ENCODE measurements at regions not wholly inside any gene's neighbourhood (a gene's known extent, or its start where the extent isn't known, plus 50 kb on each side); places are given as distances from the start of the nearest gene placed in this dataset.

DNA sequence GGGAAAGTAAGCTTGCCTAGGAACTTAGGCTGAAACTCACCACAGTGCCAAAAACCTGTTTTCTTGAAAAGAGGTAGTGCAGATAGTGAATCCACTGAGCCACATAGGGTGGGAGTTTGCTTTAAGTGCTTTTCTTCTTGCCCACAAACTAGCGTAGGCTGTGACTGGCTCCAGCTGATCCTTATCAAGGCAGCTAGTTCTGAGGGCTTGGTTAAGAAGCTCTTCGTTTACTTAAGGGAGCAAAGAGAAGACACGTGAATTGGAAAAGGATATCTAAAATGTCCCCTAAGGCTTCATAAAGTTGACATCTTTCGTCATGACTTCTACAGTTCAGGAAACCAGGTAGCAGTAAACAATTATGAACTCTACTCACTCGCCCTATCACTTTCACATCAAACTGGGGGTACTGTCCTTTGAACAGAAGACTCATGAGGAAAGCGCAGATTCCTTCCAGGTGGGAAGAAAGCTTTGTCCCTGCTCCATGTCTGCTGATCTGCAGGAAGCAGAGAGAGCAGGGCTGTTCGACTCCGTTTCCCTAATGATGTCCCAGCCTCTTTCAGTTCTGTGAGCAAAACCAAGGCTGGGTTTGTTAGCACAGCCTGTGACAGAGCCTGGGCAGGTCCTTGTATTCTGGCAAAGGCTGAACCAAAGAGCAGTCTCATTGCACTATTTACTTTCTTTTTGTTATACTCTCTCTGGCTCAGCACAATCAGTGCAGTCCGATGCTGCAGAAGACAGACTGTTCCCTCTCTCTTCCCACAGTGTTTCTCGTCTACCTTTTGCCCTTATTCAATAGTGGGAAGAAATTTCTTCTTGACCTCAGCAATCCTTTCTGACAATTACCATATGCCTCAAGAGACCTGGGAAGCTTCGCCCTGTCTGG lies 93.5 kb upstream of the ETV6 start:
- Histone ChIP-seq H3K27ac (ENCODE audit: low read length) (no peak overlapping the region), H3K4me3 (ENCODE audit: low read length) (no peak overlapping the region), H3K27me3 (ENCODE audit: control insufficient read depth, insufficient read depth, low read length) (no peaks in the 10 kb centered on the region), H3K9me3 (ENCODE audit: control insufficient read depth, low read depth, low read length) (no peaks in the 10 kb centered on the region), H3K36me3 (ENCODE audit: control insufficient read depth, low read depth, low read length) (no peaks in the 10 kb centered on the region), H3K4me1 (ENCODE audit: control insufficient read depth, low read depth, low read length) (peaks cover 9% of the 10 kb centered on the region), H3K9ac (ENCODE audit: low read length) (no peak overlapping the region)

DNA sequence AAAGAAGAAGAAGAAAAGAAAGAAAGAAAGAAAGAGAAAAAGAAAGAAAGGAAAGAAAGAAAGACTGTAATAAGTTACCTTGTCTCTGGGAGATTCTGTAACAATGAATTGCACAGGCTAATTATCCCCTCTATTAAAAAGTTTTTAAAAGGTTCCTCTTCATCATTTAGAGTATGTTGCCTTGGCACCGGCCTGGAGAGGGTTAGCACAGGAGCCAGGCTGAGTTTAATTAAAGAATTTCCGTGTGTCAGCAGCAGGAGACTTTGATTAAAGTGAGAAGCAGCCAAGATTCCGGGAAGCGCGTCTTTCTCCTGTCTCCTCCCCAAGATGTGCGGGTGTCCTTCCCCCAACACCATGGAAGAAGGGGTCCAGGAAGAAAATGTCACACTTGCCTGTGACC lies 92.8 kb upstream of the ETV6 start:
- no peak overlapping the region for H3K27ac ChIP-seq (ENCODE audit: low read length)
- peaks cover 9% of the 10 kb centered on the region for H3K4me1 ChIP-seq (ENCODE audit: control insufficient read depth, low read depth, low read length)
- no peaks in the 10 kb centered on the region for H3K36me3 ChIP-seq (ENCODE audit: control insufficient read depth, low read depth, low read length)
- H3K9me3 ChIP-seq (ENCODE audit: control insufficient read depth, low read depth, low read length), result no peaks in the 10 kb centered on the region
- no peaks in the 10 kb centered on the region for H3K27me3 ChIP-seq (ENCODE audit: control insufficient read depth, insufficient read depth, low read length)
- no peak overlapping the region for H3K9ac ChIP-seq (ENCODE audit: low read length)
- no peak overlapping the region for H3K4me3 ChIP-seq (ENCODE audit: low read length)

GRCh38 chr12:11559626-11560340 lies 89.7 kb upstream of the ETV6 start:
- Histone ChIP-seq H3K9ac (ENCODE audit: low read length) (no peak overlapping the region), H3K9me3 (ENCODE audit: control insufficient read depth, low read depth, low read length) (no peaks in the 10 kb centered on the region), H3K27me3 (ENCODE audit: control insufficient read depth, insufficient read depth, low read length) (no peaks in the 10 kb centered on the region), H3K4me1 (ENCODE audit: control insufficient read depth, low read depth, low read length) (peaks cover 3% of the 10 kb centered on the region), H3K4me3 (ENCODE audit: low read length) (no peak overlapping the region), H3K36me3 (ENCODE audit: control insufficient read depth, low read depth, low read length) (no peaks in the 10 kb centered on the region), H3K27ac (ENCODE audit: low read length) (no peak overlapping the region)

DNA sequence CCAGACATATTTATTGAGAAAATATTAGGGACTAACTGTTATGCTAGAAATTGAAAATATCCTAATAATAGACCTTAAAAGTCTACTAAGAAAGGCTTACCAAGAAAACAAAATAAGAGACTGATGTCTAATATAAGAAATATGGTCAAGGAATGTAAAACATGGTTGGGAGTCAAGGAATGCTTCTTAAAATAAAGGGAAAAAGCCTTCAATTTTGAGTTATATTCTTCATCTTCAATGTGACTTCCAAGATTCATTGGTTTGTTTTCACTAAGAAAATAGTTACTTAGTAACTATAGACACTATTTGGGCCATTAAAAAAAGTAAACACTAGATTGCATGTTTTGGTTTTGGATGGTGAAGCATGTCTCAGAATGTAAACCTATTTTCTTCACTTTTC lies 88.1 kb upstream of the ETV6 start:
- no peak overlapping the region for H3K27ac ChIP-seq (ENCODE audit: low read length)
- no peaks in the 10 kb centered on the region for H3K4me1 ChIP-seq (ENCODE audit: control insufficient read depth, low read depth, low read length)
- no peaks in the 10 kb centered on the region for H3K27me3 ChIP-seq (ENCODE audit: control insufficient read depth, insufficient read depth, low read length)
- no peaks in the 10 kb centered on the region for H3K9me3 ChIP-seq (ENCODE audit: control insufficient read depth, low read depth, low read length)
- no peak overlapping the region for H3K4me3 ChIP-seq (ENCODE audit: low read length)
- H3K36me3 ChIP-seq (ENCODE audit: control insufficient read depth, low read depth, low read length), result no peaks in the 10 kb centered on the region
- no peak overlapping the region for H3K9ac ChIP-seq (ENCODE audit: low read length)

DNA sequence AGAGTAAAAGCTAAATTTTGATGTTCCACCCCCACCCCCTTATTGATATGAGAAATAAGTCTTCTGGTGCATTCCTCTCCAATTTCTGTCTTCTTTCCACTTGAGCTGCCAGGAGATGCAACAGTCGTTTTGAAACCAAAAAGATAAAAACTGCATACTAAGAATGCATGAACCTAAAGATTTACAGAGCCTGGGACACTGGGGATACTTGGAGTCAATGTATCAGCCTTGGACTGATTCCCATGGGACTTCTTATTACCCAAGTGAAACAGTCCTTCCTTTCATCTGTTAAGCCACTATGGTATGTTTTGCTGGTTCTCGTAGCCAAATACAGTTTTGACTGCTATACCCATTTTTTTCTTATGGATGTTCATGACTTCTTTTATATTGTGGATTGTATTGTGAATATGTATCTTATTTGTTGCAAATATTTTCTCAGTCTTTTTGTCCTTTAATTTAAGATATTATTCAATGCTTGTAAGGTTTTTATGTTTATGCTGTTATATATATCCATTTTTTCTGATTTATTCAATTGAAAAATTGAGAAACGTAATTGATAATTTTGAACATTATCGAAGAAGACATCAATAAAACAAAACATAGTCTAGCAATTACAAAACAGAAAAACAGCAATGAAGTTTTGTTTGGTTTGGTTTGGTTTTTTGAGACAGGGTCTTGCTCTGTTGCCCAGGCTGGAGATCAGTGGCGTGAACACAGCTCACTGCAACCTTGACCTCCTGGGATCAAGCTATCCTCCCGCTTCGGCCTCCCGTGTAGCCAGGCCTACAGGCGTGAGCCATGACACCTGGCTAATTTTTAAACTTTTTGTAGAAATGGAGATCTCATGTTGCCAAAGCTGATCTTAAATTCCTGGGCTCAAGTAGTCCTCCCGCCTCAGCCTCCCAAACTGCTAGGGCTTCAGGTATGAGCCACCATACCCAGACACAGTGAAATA lies 85.4 kb upstream of the ETV6 start:
- Histone ChIP-seq H3K9me3 (ENCODE audit: control insufficient read depth, low read depth, low read length) (no peaks in the 10 kb centered on the region), H3K27me3 (ENCODE audit: control insufficient read depth, insufficient read depth, low read length) (no peaks in the 10 kb centered on the region), H3K4me3 (ENCODE audit: low read length) (no peak overlapping the region), H3K4me1 (ENCODE audit: control insufficient read depth, low read depth, low read length) (no peaks in the 10 kb centered on the region), H3K27ac (ENCODE audit: low read length) (no peak overlapping the region), H3K9ac (ENCODE audit: low read length) (no peak overlapping the region), H3K36me3 (ENCODE audit: control insufficient read depth, low read depth, low read length) (no peaks in the 10 kb centered on the region)

DNA sequence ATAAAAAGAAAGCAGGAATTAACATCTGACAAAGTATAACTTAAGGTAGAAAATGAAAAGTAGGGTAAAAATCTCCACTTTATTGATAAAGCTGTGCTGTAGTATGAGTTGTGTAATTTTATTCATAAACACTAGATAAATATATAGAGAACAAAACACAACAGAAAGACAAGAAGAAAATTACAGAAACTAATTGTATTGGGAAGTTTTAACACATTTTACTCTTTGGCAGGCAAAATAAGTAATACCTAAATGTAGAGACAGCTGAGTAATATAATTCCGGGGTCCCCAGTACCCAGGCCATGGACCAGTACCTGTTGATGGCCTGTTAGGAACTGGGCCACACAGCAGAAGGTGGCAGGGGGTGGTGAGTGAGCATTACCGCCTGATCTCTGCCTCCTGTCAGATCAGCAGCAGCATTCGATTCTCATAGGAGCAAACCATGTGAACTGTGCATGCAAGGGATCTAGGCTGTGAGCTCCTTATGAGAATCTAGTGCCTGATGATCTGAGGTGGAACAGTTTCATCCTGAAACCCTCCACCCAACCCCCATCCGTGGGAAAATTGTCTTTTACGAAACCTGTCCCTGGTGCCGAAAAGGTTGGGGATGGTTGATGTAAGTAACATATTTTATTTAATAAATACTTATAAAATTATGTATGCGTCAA lies 84.4 kb upstream of the ETV6 start:
- Histone ChIP-seq H3K4me1 (ENCODE audit: control insufficient read depth, low read depth, low read length) (no peaks in the 10 kb centered on the region), H3K27ac (ENCODE audit: low read length) (no peak overlapping the region), H3K9me3 (ENCODE audit: control insufficient read depth, low read depth, low read length) (no peaks in the 10 kb centered on the region), H3K4me3 (ENCODE audit: low read length) (no peak overlapping the region), H3K36me3 (ENCODE audit: control insufficient read depth, low read depth, low read length) (no peaks in the 10 kb centered on the region), H3K27me3 (ENCODE audit: control insufficient read depth, insufficient read depth, low read length) (no peaks in the 10 kb centered on the region), H3K9ac (ENCODE audit: low read length) (no peak overlapping the region)

GRCh38 chr12:11565752-11566151 lies 83.7 kb upstream of the ETV6 start:
- no peak overlapping the region for H3K9ac ChIP-seq (ENCODE audit: low read length)
- H3K4me1 ChIP-seq (ENCODE audit: control insufficient read depth, low read depth, low read length), result no peaks in the 10 kb centered on the region
- no peaks in the 10 kb centered on the region for H3K9me3 ChIP-seq (ENCODE audit: control insufficient read depth, low read depth, low read length)
- H3K36me3 ChIP-seq (ENCODE audit: control insufficient read depth, low read depth, low read length), result no peaks in the 10 kb centered on the region
- no peak overlapping the region for H3K4me3 ChIP-seq (ENCODE audit: low read length)
- no peak overlapping the region for H3K27ac ChIP-seq (ENCODE audit: low read length)
- no peaks in the 10 kb centered on the region for H3K27me3 ChIP-seq (ENCODE audit: control insufficient read depth, insufficient read depth, low read length)

DNA sequence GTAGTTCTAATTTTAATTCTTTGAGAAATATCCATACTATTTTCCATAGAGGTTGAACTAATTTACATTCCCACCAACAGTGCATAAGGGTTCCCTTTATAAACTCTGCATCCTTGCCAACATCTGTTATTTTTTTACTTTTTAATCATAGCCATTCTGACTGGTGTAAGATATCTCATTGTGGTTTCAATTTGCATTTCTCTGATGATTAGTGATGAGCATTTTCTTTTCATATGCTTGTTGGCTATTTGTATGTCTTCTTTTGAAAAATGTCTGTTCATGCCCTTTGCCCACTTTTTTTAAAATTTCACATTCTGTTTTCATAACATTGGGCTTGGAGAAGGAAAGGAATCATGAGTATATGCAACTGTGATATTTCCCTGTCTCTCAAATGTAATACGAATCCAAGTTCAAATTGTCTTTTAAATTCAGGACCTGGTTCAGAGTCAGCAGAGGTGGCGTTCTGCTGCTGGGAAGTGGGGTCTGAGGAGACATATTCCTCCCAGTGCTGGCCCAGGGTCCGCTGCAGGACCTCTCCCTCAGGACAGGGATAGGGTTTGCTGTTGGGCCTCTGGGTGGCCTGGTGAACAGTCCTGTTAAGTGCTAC lies 81.2 kb upstream of the ETV6 start:
- H3K9me3 ChIP-seq (ENCODE audit: control insufficient read depth, low read depth, low read length), result no peaks in the 10 kb centered on the region
- no peaks in the 10 kb centered on the region for H3K27me3 ChIP-seq (ENCODE audit: control insufficient read depth, insufficient read depth, low read length)
- no peak overlapping the region for H3K9ac ChIP-seq (ENCODE audit: low read length)
- H3K36me3 ChIP-seq (ENCODE audit: control insufficient read depth, low read depth, low read length), result no peaks in the 10 kb centered on the region
- no peak overlapping the region for H3K27ac ChIP-seq (ENCODE audit: low read length)
- no peaks in the 10 kb centered on the region for H3K4me1 ChIP-seq (ENCODE audit: control insufficient read depth, low read depth, low read length)
- no peak overlapping the region for H3K4me3 ChIP-seq (ENCODE audit: low read length)

DNA sequence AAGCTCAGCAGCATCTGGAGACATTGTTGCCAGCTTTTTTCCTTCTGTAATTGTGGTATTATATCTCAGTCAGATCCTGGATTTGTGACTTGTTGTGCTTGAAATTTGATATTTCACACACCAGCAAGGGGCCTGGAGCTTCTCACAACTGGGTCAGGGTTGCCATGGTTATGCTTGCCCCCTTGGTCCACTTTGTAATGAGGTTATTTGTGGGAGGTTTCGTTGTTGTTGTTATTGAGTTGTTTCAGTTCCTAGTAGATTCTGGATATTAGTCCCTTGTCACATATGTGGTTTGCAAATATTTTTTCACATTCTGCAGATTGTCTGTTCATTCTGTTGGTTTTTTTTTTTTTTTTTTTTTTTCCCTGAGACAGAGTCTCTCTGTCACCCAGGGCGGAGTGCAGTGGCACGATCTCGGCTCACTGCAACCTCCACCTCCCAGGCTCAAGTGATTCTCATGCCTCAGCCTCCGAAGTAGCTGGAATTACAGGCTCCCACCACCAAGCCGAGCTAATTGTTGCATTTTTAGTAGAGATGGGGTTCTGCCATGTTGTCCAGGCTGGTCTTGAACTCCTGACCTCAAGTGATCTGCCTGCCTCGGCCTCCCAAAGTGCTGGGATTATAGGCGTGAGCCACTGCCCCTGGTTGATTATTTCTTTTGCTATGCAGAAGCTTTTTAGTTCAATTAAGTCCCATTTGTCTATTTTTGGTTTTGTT lies 80.6 kb upstream of the ETV6 start:
- Histone ChIP-seq H3K4me1 (ENCODE audit: control insufficient read depth, low read depth, low read length) (no peaks in the 10 kb centered on the region), H3K9ac (ENCODE audit: low read length) (no peak overlapping the region), H3K9me3 (ENCODE audit: control insufficient read depth, low read depth, low read length) (peaks cover 2% of the 10 kb centered on the region), H3K27me3 (ENCODE audit: control insufficient read depth, insufficient read depth, low read length) (no peaks in the 10 kb centered on the region), H3K27ac (ENCODE audit: low read length) (no peak overlapping the region), H3K36me3 (ENCODE audit: control insufficient read depth, low read depth, low read length) (no peaks in the 10 kb centered on the region), H3K4me3 (ENCODE audit: low read length) (no peak overlapping the region)

DNA sequence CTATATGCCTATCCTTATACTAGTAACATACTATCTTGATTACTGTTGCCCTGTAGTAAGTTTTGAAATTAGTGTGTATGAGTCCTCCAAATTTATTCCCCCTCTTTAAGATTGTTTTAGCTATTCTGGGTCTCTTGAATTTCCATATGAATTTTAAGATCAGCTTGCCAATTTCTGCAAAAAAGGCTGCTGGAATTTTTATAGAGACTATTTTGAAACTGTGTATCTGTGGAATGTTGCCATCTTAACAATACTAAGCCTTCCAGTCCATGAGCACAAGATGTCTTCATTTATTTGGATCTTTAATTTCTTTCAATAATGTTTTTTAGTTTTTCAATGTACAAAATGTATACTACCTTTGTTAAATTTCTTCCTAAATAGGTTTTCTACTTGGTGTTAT lies 79.8 kb upstream of the ETV6 start:
- no peaks in the 10 kb centered on the region for H3K4me1 ChIP-seq (ENCODE audit: control insufficient read depth, low read depth, low read length)
- no peak overlapping the region for H3K4me3 ChIP-seq (ENCODE audit: low read length)
- H3K36me3 ChIP-seq (ENCODE audit: control insufficient read depth, low read depth, low read length), result no peaks in the 10 kb centered on the region
- peaks cover 5% of the 10 kb centered on the region for H3K9me3 ChIP-seq (ENCODE audit: control insufficient read depth, low read depth, low read length)
- H3K9ac ChIP-seq (ENCODE audit: low read length), result no peak overlapping the region
- H3K27ac ChIP-seq (ENCODE audit: low read length), result no peak overlapping the region
- no peaks in the 10 kb centered on the region for H3K27me3 ChIP-seq (ENCODE audit: control insufficient read depth, insufficient read depth, low read length)
